ENCODE measurements at regions not wholly inside any gene's neighbourhood (a gene's known extent, or its start where the extent isn't known, plus 50 kb on each side); places are given as distances from the start of the nearest gene placed in this dataset.

- DNase-seq (ENCODE audit: low spot score), result no peak
Observed at GRCh38 chr17:65366102-65366844, 195.2 kb downstream of the AXIN2 start.

GRCh38 chr17:65365169-65365568 lies 196.3 kb downstream of the AXIN2 start:
- DNase-seq (ENCODE audit: low spot score), result peak; percentile 77

- DNase-seq (ENCODE audit: low spot score), result peak; percentile 56
Observed at GRCh38 chr17:65364438-65364837, 197.0 kb downstream of the AXIN2 start.

GRCh38 chr17:65362826-65363225 lies 198.6 kb downstream of the AXIN2 start:
- peak; percentile 96 for DNase-seq (ENCODE audit: low spot score)

- DNase-seq (ENCODE audit: low spot score), result peak; percentile 87
Observed at GRCh38 chr17:65360961-65361552, 200.4 kb downstream of the AXIN2 start.

- peak; percentile 98 for DNase-seq (ENCODE audit: low spot score)
Observed at GRCh38 chr17:65359016-65359415, 202.4 kb downstream of the AXIN2 start.

GRCh38 chr17:65356536-65356935 lies 204.9 kb downstream of the AXIN2 start:
- DNase-seq (ENCODE audit: low spot score), result no peak

GRCh38 chr17:65355246-65355645 lies 206.2 kb downstream of the AXIN2 start:
- DNase-seq (ENCODE audit: low spot score), result no peak

- DNase-seq (ENCODE audit: low spot score), result no peak
Observed at GRCh38 chr17:65349916-65350315, 211.5 kb downstream of the AXIN2 start.

- no peak for DNase-seq (ENCODE audit: low spot score)
Observed at GRCh38 chr17:65346166-65346565, 209.0 kb downstream of the RGS9 start.

GRCh38 chr17:65345261-65346005 lies 208.3 kb downstream of the RGS9 start:
- DNase-seq (ENCODE audit: low spot score), result peak; percentile 36

GRCh38 chr17:65340401-65340800 lies 203.2 kb downstream of the RGS9 start:
- DNase-seq (ENCODE audit: low spot score), result no peak

- no peak for DNase-seq (ENCODE audit: low spot score)
Observed at GRCh38 chr17:65334406-65334805, 197.2 kb downstream of the RGS9 start.

- no peak for DNase-seq (ENCODE audit: low spot score)
Observed at GRCh38 chr17:65332779-65333178, 195.6 kb downstream of the RGS9 start.

GRCh38 chr17:65332375-65332774 lies 195.2 kb downstream of the RGS9 start:
- peak; percentile 84 for DNase-seq (ENCODE audit: low spot score)

GRCh38 chr17:65328567-65328966 lies 191.4 kb downstream of the RGS9 start:
- DNase-seq (ENCODE audit: low spot score), result no peak

- peak; percentile 71 for DNase-seq (ENCODE audit: low spot score)
Observed at GRCh38 chr17:65324611-65325342, 187.6 kb downstream of the RGS9 start.

GRCh38 chr17:65323049-65323448 lies 185.9 kb downstream of the RGS9 start:
- peak; percentile 41 for DNase-seq (ENCODE audit: low spot score)

GRCh38 chr17:65320820-65321219 lies 183.7 kb downstream of the RGS9 start:
- DNase-seq (ENCODE audit: low spot score), result no peak

GRCh38 chr17:65314212-65314611 lies 177.0 kb downstream of the RGS9 start:
- no peak for DNase-seq (ENCODE audit: low spot score)

GRCh38 chr17:65312718-65313377 lies 175.7 kb downstream of the RGS9 start:
- no peak for DNase-seq (ENCODE audit: low spot score)

- DNase-seq (ENCODE audit: low spot score), result no peak
Observed at GRCh38 chr17:65311261-65311660, 174.1 kb downstream of the RGS9 start.

Measured in SW480 (cell line).